NCI-H526 (cell line): ENCODE measurements at regions not wholly inside any gene's neighbourhood (a gene's known extent, or its start where the extent isn't known, plus 50 kb on each side); places are given as distances from the start of the nearest gene placed in this dataset.

Experiments used
- DNase-seq, 2 experiments: peaks; one replicate each; lab custom pipeline; 2025; lab: John Stamatoyannopoulos, UW

- peak in 1 of 2 experiments; percentile 27 for DNase-seq
Observed at GRCh38 chr16:62225675-62226074, 189.4 kb upstream of the CDH8 start.

GRCh38 chr16:62224646-62225209, 188.5 kb upstream of the CDH8 start:
- no peak for DNase-seq

- no peak for DNase-seq
Observed at GRCh38 chr16:62216837-62217236, 180.6 kb upstream of the CDH8 start.

- no peak for DNase-seq
Observed at GRCh38 chr16:62213763-62214162, 177.5 kb upstream of the CDH8 start.

- DNase-seq = no peak
Observed at GRCh38 chr16:62208934-62209333, 172.7 kb upstream of the CDH8 start.

GRCh38 chr16:62205459-62205858, 169.2 kb upstream of the CDH8 start:
- no peak for DNase-seq

- DNase-seq = no peak
Observed at GRCh38 chr16:62201911-62202310, 165.7 kb upstream of the CDH8 start.

- peak in 1 of 2 experiments; percentile 17 for DNase-seq
Observed at GRCh38 chr16:62194828-62195227, 158.6 kb upstream of the CDH8 start.

- peak in 1 of 2 experiments; percentile 50 for DNase-seq
Observed at GRCh38 chr16:62190426-62190825, 154.2 kb upstream of the CDH8 start.

- DNase-seq = peak; percentile 15 to 19
Observed at GRCh38 chr16:62177351-62178203, 141.3 kb upstream of the CDH8 start.

GRCh38 chr16:62170642-62171041, 134.4 kb upstream of the CDH8 start:
- no peak for DNase-seq

GRCh38 chr16:62167551-62167950, 131.3 kb upstream of the CDH8 start:
- no peak for DNase-seq

- no peak for DNase-seq
Observed at GRCh38 chr16:62157544-62157943, 121.3 kb upstream of the CDH8 start.

- no peak for DNase-seq
Observed at GRCh38 chr16:62156971-62157370, 120.7 kb upstream of the CDH8 start.

GRCh38 chr16:62149631-62150030, 113.4 kb upstream of the CDH8 start:
- DNase-seq = no peak

- DNase-seq = no peak
Observed at GRCh38 chr16:62137996-62138395, 101.8 kb upstream of the CDH8 start.

- DNase-seq = no peak
Observed at GRCh38 chr16:62135911-62136310, 99.7 kb upstream of the CDH8 start.

- DNase-seq = no peak
Observed at GRCh38 chr16:62135446-62135845, 99.2 kb upstream of the CDH8 start.

GRCh38 chr16:62130101-62130500, 93.9 kb upstream of the CDH8 start:
- DNase-seq = no peak

GRCh38 chr16:62105244-62105643, 69.0 kb upstream of the CDH8 start:
- DNase-seq = no peak

GRCh38 chr16:62102588-62102987, 66.3 kb upstream of the CDH8 start:
- no peak for DNase-seq

GRCh38 chr16:62100651-62101050, 64.4 kb upstream of the CDH8 start:
- DNase-seq = no peak

- no peak for DNase-seq
Observed at GRCh38 chr16:62089715-62090114, 53.5 kb upstream of the CDH8 start.
